GM10266 (cell line): ENCODE measurements at regions not wholly inside any gene's neighbourhood (a gene's known extent, or its start where the extent isn't known, plus 50 kb on each side); places are given as distances from the start of the nearest gene placed in this dataset.

Experiments
- DNase-seq: peaks from one replicate; pipeline ENCODE4 v3.0.0; 2012; ENCODE audit errors: extremely low spot score
- CTCF ChIP-seq: IDR thresholded peaks from 2 replicates; pipeline ENCODE4 v1.5.1; 2012; ENCODE audit warnings: mild to moderate bottlenecking, low read depth; ENCODE audit not compliant: control insufficient read depth, insufficient read depth; ENCODE audit errors: missing control alignments

GRCh38 chr11:130999086-130999485, 82.8 kb upstream of the SNX19 start:
- TF ChIP-seq CTCF, result no peak
- no peak for DNase-seq

DNA sequence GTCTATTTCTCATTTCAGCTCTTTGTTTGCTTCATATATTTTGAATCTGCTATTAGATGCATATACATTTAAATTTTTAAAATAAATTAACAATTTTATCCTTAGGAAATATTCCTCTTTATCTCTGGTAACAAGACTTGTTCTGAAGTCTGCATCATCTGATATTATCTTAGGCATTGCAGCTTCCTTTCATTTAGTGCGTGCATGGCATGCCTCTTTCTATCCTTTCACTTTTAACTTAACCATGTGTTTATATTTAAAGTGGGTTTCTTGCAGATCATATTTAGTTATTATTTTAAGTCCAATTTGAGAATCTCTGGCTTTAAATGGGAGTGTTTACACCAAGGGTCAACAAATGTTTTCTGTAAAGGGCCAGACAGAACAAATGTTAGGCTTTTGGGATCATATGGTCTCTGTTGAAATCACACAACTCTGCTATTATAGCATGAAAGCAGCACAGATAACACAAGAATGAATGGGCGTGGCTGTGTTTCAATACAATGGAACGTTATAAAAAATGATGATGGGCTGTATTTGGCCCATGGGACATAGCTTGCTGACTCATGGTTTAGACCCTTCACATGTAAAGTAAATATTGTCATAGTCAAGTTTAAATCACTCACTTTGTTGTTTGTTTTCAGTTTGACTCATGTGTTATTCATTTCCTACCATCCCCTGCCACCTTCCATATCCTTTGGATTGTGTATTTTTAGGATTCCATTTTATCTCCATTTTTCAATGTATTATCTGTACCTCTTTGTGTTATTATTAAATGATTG, 83.9 kb upstream of the SNX19 start:
- TF ChIP-seq CTCF, result no peak
- no peak for DNase-seq

- TF ChIP-seq CTCF, result no peak
- DNase-seq, result no peak
Observed at GRCh38 chr11:131002145-131002544, 85.9 kb upstream of the SNX19 start.

DNA sequence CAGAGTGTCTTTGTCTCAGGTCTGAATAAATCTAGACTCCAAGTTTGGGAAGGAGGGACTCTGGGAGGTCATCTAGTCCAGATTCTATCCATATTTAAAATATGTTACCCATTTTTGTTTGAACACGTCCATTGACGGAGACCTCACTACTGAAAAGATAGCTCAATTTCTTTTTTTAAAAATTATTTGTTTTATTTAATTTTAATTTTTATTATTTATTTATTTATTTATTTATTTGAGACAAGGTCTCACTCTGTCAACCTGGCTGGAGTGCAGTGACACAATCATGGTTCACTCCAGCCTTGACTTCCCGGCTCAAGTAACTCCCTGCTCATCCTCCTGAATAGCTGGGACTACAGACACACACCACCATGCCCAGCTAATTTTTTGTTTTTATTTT, 89.5 kb upstream of the SNX19 start:
- DNase-seq, result no peak
- no peak for TF ChIP-seq CTCF

- TF ChIP-seq CTCF, result peak; percentile 67
- DNase-seq, result no peak
Observed at GRCh38 chr11:131025020-131025419, 108.7 kb upstream of the SNX19 start.

DNA sequence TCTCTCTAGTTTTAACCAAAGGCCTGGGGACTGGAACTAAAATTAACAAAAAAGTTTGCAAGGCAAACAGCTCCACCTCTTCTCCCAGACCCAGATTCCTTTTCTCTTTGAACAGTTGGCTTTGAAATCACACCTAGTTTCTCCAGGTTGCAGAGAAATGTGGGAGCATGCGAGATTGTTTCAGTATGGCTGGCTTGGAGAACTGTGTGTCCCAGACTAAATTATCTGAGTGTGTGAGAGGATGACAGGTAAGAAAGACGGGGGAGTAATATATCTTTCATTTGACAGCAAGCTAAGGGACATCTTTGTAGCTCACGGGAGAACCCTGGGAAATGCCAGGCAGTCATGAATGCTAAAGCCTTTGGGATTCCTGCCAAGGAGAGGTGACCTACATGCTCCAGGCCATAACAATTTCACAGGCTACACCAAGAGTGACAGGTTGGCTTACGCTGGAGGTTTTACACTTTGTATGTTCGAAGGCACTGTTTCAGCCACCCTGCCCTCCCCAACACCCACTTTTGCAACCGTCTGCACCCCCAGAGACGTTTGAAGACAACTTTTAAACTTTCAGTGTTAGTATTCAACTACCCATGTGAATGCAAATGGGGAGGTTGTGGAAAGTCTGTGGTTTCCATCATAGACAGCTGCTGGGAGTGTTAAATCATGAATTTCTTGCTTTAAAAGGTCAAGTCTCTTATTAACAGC, 109.3 kb upstream of the SNX19 start:
- no peak for TF ChIP-seq CTCF
- peak; percentile 29 for DNase-seq

- TF ChIP-seq CTCF, result no peak
- no peak for DNase-seq
Observed at GRCh38 chr11:131027491-131027890, 111.2 kb upstream of the SNX19 start.
